IMR-90 (cell line): ENCODE measurements at regions not wholly inside any gene's neighbourhood (a gene's known extent, or its start where the extent isn't known, plus 50 kb on each side); places are given as distances from the start of the nearest gene placed in this dataset.

Experiments used
- ATAC-seq: fragments of 200-7000 bp; cut with Tn5 transposase; 2 replicates; pipeline ENCODE4 v1.9.1; 2020; ENCODE audit warnings: low read depth, mild to moderate bottlenecking, moderate library complexity
- BruUV-seq: library from RNA; stranded (reverse); fragments of 400-500 nt; replicated peaks from 2 replicates; lab custom pipeline; 2021; lab: Mats Ljungman, UMichigan
- CTCF ChIA-PET: fragments of 300-600 bp; formaldehyde crosslinking; extraction: SDS; loops from one replicate; lab custom pipeline; 2021; ENCODE audit warnings: antibody characterized with exemption; lab: Yijun Ruan, JAX
- POLR2A ChIA-PET: fragments of 300-600 bp; sonication (Branson Sonifier 250); formaldehyde crosslinking; loops from one replicate; lab custom pipeline; 2022; ENCODE audit warnings: antibody characterized with exemption; ENCODE audit not compliant: unreplicated experiment; lab: Charles Lee
- DNase-seq: peaks from one replicate; pipeline ENCODE4 v3.0.0; 2013
- H2AFZ ChIP-seq: replicated peaks from 2 replicates; pipeline ENCODE3; 2013; ENCODE audit warnings: low read length, mild to moderate bottlenecking; ENCODE audit not compliant: poor library complexity
- H2AK5ac ChIP-seq: 2 replicates; pipeline ENCODE4 v1.6.1; 2013; ENCODE audit warnings: low read depth, low read length, inconsistent platforms
- H2AK9ac ChIP-seq: replicated peaks from 2 replicates; pipeline ENCODE3; 2013; ENCODE audit warnings: mild to moderate bottlenecking, low read depth, low read length, moderate library complexity; ENCODE audit not compliant: poor library complexity
- H2BK120ac ChIP-seq: 2 replicates; pipeline ENCODE4 v1.6.1; 2013; ENCODE audit warnings: low read depth, low read length, inconsistent platforms
- H2BK15ac ChIP-seq: 3 replicates; pipeline ENCODE4 v1.6.1; 2013; ENCODE audit warnings: low read depth, low read length, inconsistent platforms
- H2BK20ac ChIP-seq: 2 replicates; pipeline ENCODE4 v1.6.1; 2013; ENCODE audit warnings: low read depth, mild to moderate bottlenecking, inconsistent platforms, low read length, moderate library complexity
- H2BK5ac ChIP-seq: 2 replicates; pipeline ENCODE4 v1.6.1; 2013; ENCODE audit warnings: mild to moderate bottlenecking, low read depth, low read length, inconsistent platforms; ENCODE audit not compliant: poor library complexity, severe bottlenecking
- H3K14ac ChIP-seq: replicated peaks from 2 replicates; pipeline ENCODE4 v1.6.1; 2013; ENCODE audit warnings: low read depth, low read length, inconsistent platforms
- H3K18ac ChIP-seq: 2 replicates; pipeline ENCODE4 v1.6.1; 2013; ENCODE audit warnings: low read depth, low read length, control low read depth
- H3K23ac ChIP-seq: 2 replicates; pipeline ENCODE4 v1.6.1; 2013; ENCODE audit warnings: low read depth, low read length, inconsistent platforms
- H3K27ac ChIP-seq: 2 replicates; pipeline ENCODE4 v1.5.1; 2013; ENCODE audit warnings: mild to moderate bottlenecking, control low read depth, low read length; ENCODE audit not compliant: insufficient read depth
- H3K27me3 ChIP-seq: 2 replicates; pipeline ENCODE4 v1.6.1; 2013; ENCODE audit warnings: low read length; ENCODE audit not compliant: control insufficient read depth, insufficient read depth
- H3K36me3 ChIP-seq: 2 replicates; pipeline ENCODE4 v1.6.1; 2013; ENCODE audit warnings: low read length, mixed read lengths; ENCODE audit not compliant: control insufficient read depth, insufficient read depth
- H3K4ac ChIP-seq: 2 replicates; pipeline ENCODE4 v1.6.1; 2013; ENCODE audit warnings: low read depth, low read length, inconsistent platforms
- H3K4me1 ChIP-seq: 2 replicates; pipeline ENCODE4 v1.6.1; 2013; ENCODE audit warnings: low read length, mixed read lengths; ENCODE audit not compliant: control insufficient read depth, insufficient read depth
- H3K4me2 ChIP-seq: 2 replicates; pipeline ENCODE4 v1.6.1; 2013; ENCODE audit warnings: low read depth, mild to moderate bottlenecking, control low read depth, low read length, moderate library complexity
- H3K4me3 ChIP-seq: 2 replicates; pipeline ENCODE4 v1.5.1; 2013; ENCODE audit warnings: low read depth, mild to moderate bottlenecking, control low read depth, low read length, moderate library complexity; ENCODE audit not compliant: insufficient read depth
- H3K56ac ChIP-seq: 2 replicates; pipeline ENCODE4 v1.6.1; 2013; ENCODE audit warnings: low read length, inconsistent platforms; ENCODE audit not compliant: insufficient read depth; ENCODE audit errors: extremely low read depth
- H3K79me1 ChIP-seq, 2 experiments: 2 replicates each; pipeline ENCODE4 v1.6.1; 2013; ENCODE audit warnings: low read length in 2 of 2, inconsistent platforms in 1 of 2, low read depth in 1 of 2
- H3K9ac ChIP-seq: 2 replicates; pipeline ENCODE4 v1.6.1; 2013; ENCODE audit warnings: low read depth, low read length, control low read depth
- H3K9me1 ChIP-seq: 2 replicates; pipeline ENCODE4 v1.6.1; 2013; ENCODE audit warnings: low read length, inconsistent platforms; ENCODE audit not compliant: insufficient read depth
- H3K9me3 ChIP-seq: 2 replicates; pipeline ENCODE4 v1.6.1; 2013; ENCODE audit warnings: low read length; ENCODE audit not compliant: control insufficient read depth, insufficient read depth
- H4K20me1 ChIP-seq: 2 replicates; pipeline ENCODE4 v1.6.1; 2013; ENCODE audit warnings: low read length, inconsistent platforms; ENCODE audit not compliant: insufficient read depth
- H4K5ac ChIP-seq: 2 replicates; pipeline ENCODE4 v1.6.1; 2013; ENCODE audit warnings: mild to moderate bottlenecking, low read depth, low read length, control low read depth
- H4K8ac ChIP-seq, 2 experiments: 2 replicates each; pipeline ENCODE4 v1.6.1; 2013; ENCODE audit warnings: low read depth in 2 of 2, low read length in 2 of 2, control low read depth in 1 of 2, inconsistent platforms in 1 of 2
- H4K91ac ChIP-seq: 2 replicates; pipeline ENCODE4 v1.6.1; 2013; ENCODE audit warnings: low read depth, low read length, inconsistent platforms; ENCODE audit not compliant: insufficient read depth
- BHLHE40 ChIP-seq: fragments of 150-350 bp; IDR thresholded peaks from 2 replicates; pipeline ENCODE4 v1.6.1; 2016; ENCODE audit warnings: mild to moderate bottlenecking, low read depth, low read length
- CEBPB ChIP-seq: IDR thresholded peaks from 2 replicates; pipeline ENCODE4 v1.6.1; 2012; ENCODE audit warnings: low read depth, low read length, improper control_type of control experiment
- CHD1 ChIP-seq: IDR thresholded peaks from 2 replicates; pipeline ENCODE4 v1.6.1; 2012; ENCODE audit warnings: low read depth, low read length, improper control_type of control experiment
- CTCF ChIP-seq: conservative IDR thresholded peaks from 2 replicates; pipeline ENCODE4 v1.5.1; 2012; ENCODE audit warnings: mild to moderate bottlenecking, low read depth, low read length, improper control_type of control experiment
- FOS ChIP-seq: fragments of 150-350 bp; IDR thresholded peaks from 2 replicates; pipeline ENCODE4 v1.6.1; 2016; ENCODE audit warnings: low read depth, low read length
- MAFK ChIP-seq: IDR thresholded peaks from 2 replicates; pipeline ENCODE4 v1.6.1; 2012; ENCODE audit warnings: low read depth, low read length, improper control_type of control experiment
- MAZ ChIP-seq: IDR thresholded peaks from 2 replicates; pipeline ENCODE4 v1.6.1; 2012; ENCODE audit warnings: low read depth, mild to moderate bottlenecking, low read length, improper control_type of control experiment, moderate library complexity, borderline replicate concordance
- NFE2L2 ChIP-seq: fragments of 150-350 bp; IDR thresholded peaks from 2 replicates; pipeline ENCODE4 v1.6.1; 2016; ENCODE audit warnings: low read depth, mild to moderate bottlenecking, low read length
- POLR2A ChIP-seq: IDR thresholded peaks from 2 replicates; pipeline ENCODE4 v1.6.1; 2012; ENCODE audit warnings: mild to moderate bottlenecking, low read depth, low read length
- RAD21 ChIP-seq: IDR thresholded peaks from 2 replicates; pipeline ENCODE4 v1.6.1; 2012; ENCODE audit warnings: low read length, improper control_type of control experiment
- RCOR1 ChIP-seq: IDR thresholded peaks from 2 replicates; pipeline ENCODE4 v1.6.1; 2012; ENCODE audit warnings: mild to moderate bottlenecking, low read length, improper control_type of control experiment; ENCODE audit not compliant: insufficient replicate concordance
- RFX5 ChIP-seq: IDR thresholded peaks from 2 replicates; pipeline ENCODE4 v1.8.0; 2012; ENCODE audit warnings: low read depth, mild to moderate bottlenecking, low read length, moderate library complexity
- SMC3 ChIP-seq: fragments of 150-350 bp; IDR thresholded peaks from 2 replicates; pipeline ENCODE4 v1.6.1; 2016; ENCODE audit warnings: low read depth, mild to moderate bottlenecking, antibody characterized with exemption, low read length, moderate library complexity
- WGBS, 2 experiments: methylation state at CpG; one replicate each; pipeline versions ENCODE4 v1.1.5 to v1.1.7; 2013; ENCODE audit warnings: missing lambda C conversion rate in 2 of 2; ENCODE audit not compliant: insufficient read length in 1 of 2; ENCODE audit errors: extremely low coverage in 2 of 2; 5-methylcytosine and 5-hydroxymethylcytosine counted together
- dilution Hi-C: fragments of 300-500 bp; cut with HindIII; formaldehyde crosslinking; loops from one replicate; pipeline ENCODE4 v1.14.3; 2018; ENCODE audit warnings: low sequenced_read_pairs; ENCODE audit not compliant: unreplicated experiment
- in situ Hi-C: fragments of 300-500 bp; cut with MboI; formaldehyde crosslinking; loops from 3 replicates; pipeline ENCODE4 v1.14.3; 2019; ENCODE audit warnings: low sequenced_read_pairs, inconsistent platforms, mixed read lengths
- intact Hi-C: fragments of 100-400 bp; cut with micrococcal nuclease; formaldehyde crosslinking; loops from 2 replicates; pipeline ENCODE4 v1.10.0; 2022
- TF ChIP-seq, protein P1 (sequence below): fragments of 150-350 bp; IDR thresholded peaks from 2 replicates; pipeline ENCODE4 v1.6.1; 2016; ENCODE audit warnings: low read depth, mild to moderate bottlenecking, low read length, moderate library complexity, borderline replicate concordance
- TF ChIP-seq, protein P2 (sequence below): fragments of 150-350 bp; IDR thresholded peaks from 2 replicates; pipeline ENCODE4 v1.6.1; 2017; ENCODE audit warnings: mild to moderate bottlenecking, antibody characterized with exemption, low read length, low read depth

DNA sequence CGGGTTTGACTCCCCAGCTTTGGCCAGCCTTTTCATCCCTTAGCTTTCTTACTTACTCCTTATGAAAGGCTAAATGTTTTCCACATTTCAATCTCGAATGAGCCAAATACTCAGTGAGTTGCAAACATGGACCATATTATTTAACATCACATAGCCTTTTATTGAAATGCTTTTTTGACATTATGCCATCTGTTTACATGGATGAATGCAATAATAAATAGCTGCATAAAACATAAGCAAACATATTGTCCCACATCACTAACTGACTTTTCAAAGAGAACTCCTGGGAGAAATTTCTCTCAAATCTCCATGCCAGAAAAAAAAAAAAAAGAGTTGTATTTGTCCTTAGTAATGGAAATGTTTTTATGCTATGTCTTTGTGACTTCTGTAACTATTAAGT is 134.9 kb downstream of the LSMEM1 start:
- CTCF ChIA-PET: interaction anchor here (0.7 to 1.4 kb wide), 2 partner anchors 9 to 149 kb away, joined by 3 read pairs; no protein-coding TSS in a partner anchor
- no peak overlapping the region for H3K4me2 ChIP-seq
- H2BK120ac ChIP-seq: no peak overlapping the region
- H2AK9ac ChIP-seq: no peak overlapping the region
- H3K79me1 ChIP-seq: no peaks in the 10 kb centered on the region
- no peak overlapping the region for H3K9ac ChIP-seq
- dilution Hi-C loops: no loop called here
- in situ Hi-C loops: no loop called here
- H2AFZ ChIP-seq: no peak overlapping the region
- no peaks in the 10 kb centered on the region for H3K9me1 ChIP-seq
- H4K5ac ChIP-seq: no peak overlapping the region
- H3K14ac ChIP-seq: no peak overlapping the region
- no peak overlapping the region for H3K23ac ChIP-seq
- H4K8ac ChIP-seq: no peak overlapping the region
- POLR2A ChIA-PET: no interaction called here
- H2BK20ac ChIP-seq: no peak overlapping the region
- H4K20me1 ChIP-seq: no peaks in the 10 kb centered on the region
- H2BK5ac ChIP-seq: no peak overlapping the region
- WGBS, 2 experiments: no CpG with 5 or more reads among the region's 2 CpGs
- no peaks in the 10 kb centered on the region for H3K4me1 ChIP-seq
- H4K91ac ChIP-seq: no peak overlapping the region
- H3K9me3 ChIP-seq: no peaks in the 10 kb centered on the region
- no peak overlapping the region for H2BK15ac ChIP-seq
- no peak overlapping the region for H3K4ac ChIP-seq
- no peaks in the 10 kb centered on the region for H3K36me3 ChIP-seq
- ATAC-seq: no peak
- intact Hi-C loops: no loop called here
- H3K56ac ChIP-seq: no peak overlapping the region
- no TSS peak for BruUV-seq
- H3K18ac ChIP-seq: no peak overlapping the region
- H2AK5ac ChIP-seq: no peak overlapping the region
- no peak overlapping the region for H3K4me3 ChIP-seq
- no peaks in the 10 kb centered on the region for H3K27me3 ChIP-seq
- TF ChIP-seq POLR2A (no peak), CEBPB (no peak), MAZ (no peak), SMC3 (no peak), BHLHE40 (no peak), MAFK (no peak), FOS (no peak), CTCF (no peak), RCOR1 (no peak), NFE2L2 (no peak), RFX5 (no peak), RAD21 (no peak), CHD1 (no peak)
- TF ChIP-seq, protein P1, sequence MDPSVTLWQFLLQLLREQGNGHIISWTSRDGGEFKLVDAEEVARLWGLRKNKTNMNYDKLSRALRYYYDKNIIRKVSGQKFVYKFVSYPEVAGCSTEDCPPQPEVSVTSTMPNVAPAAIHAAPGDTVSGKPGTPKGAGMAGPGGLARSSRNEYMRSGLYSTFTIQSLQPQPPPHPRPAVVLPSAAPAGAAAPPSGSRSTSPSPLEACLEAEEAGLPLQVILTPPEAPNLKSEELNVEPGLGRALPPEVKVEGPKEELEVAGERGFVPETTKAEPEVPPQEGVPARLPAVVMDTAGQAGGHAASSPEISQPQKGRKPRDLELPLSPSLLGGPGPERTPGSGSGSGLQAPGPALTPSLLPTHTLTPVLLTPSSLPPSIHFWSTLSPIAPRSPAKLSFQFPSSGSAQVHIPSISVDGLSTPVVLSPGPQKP: no peak
- TF ChIP-seq, protein P2, sequence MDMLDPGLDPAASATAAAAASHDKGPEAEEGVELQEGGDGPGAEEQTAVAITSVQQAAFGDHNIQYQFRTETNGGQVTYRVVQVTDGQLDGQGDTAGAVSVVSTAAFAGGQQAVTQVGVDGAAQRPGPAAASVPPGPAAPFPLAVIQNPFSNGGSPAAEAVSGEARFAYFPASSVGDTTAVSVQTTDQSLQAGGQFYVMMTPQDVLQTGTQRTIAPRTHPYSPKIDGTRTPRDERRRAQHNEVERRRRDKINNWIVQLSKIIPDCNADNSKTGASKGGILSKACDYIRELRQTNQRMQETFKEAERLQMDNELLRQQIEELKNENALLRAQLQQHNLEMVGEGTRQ: no peak
- DNase-seq: no peak
- H3K27ac ChIP-seq: no peak overlapping the region
